Progenitor cell of endocrine pancreas (in vitro differentiated cells): ENCODE measurements at regions not wholly inside any gene's neighbourhood (a gene's known extent, or its start where the extent isn't known, plus 50 kb on each side); places are given as distances from the start of the nearest gene placed in this dataset.

Source experiments
- DNase-seq: peaks from one replicate; pipeline ENCODE4 v3.0.0; 2021; ENCODE audit warnings: low spot score; ENCODE audit not compliant: unreplicated experiment
- H3K27ac Mint-ChIP-seq: 2 replicates; pipeline ENCODE4 v1.8.0; 2021; ENCODE audit warnings: mild to moderate bottlenecking, moderate library complexity, mixed read lengths
- H3K27me3 Mint-ChIP-seq: 2 replicates; pipeline ENCODE4 v1.8.0; 2021; ENCODE audit warnings: mixed read lengths
- H3K36me3 Mint-ChIP-seq: 2 replicates; pipeline ENCODE4 v1.8.0; 2022; ENCODE audit warnings: mixed read lengths; ENCODE audit not compliant: insufficient read depth
- H3K4me1 Mint-ChIP-seq: 2 replicates; pipeline ENCODE4 v1.8.0; 2021; ENCODE audit warnings: low read depth, mixed read lengths
- H3K4me3 Mint-ChIP-seq: 2 replicates; pipeline ENCODE4 v1.8.0; 2021; ENCODE audit warnings: low read depth, mild to moderate bottlenecking, moderate library complexity, mixed read lengths
- H3K9me3 Mint-ChIP-seq: 2 replicates; pipeline ENCODE4 v1.8.0; 2021; ENCODE audit warnings: low read depth, mixed read lengths
- CTCF ChIP-seq: fragments of 200-600 bp; sonication (generic); IDR thresholded peaks from one replicate; pipeline ENCODE4 v1.5.0; 2021; ENCODE audit warnings: antibody characterized with exemption, mild to moderate bottlenecking; ENCODE audit not compliant: unreplicated experiment

- Mint-ChIP-seq H3K27me3 (no peaks in the 10 kb centered on the region), H3K27ac (no peak overlapping the region), H3K4me1 (no peaks in the 10 kb centered on the region), H3K4me3 (no peak overlapping the region), H3K9me3 (peaks cover 8% of the 10 kb centered on the region), H3K36me3 (no peaks in the 10 kb centered on the region)
- DNase-seq, result no peak
- TF ChIP-seq CTCF, result no peak
Measured at GRCh38 chrX:26586570-26586969, 370.6 kb downstream of the MAGEB5 start.

- no peaks in the 10 kb centered on the region for H3K27me3 Mint-ChIP-seq
- H3K4me3 Mint-ChIP-seq, result no peak overlapping the region
- H3K36me3 Mint-ChIP-seq, result no peaks in the 10 kb centered on the region
- peaks cover 13% of the 10 kb centered on the region for H3K9me3 Mint-ChIP-seq
- no peaks in the 10 kb centered on the region for H3K4me1 Mint-ChIP-seq
- no peak overlapping the region for H3K27ac Mint-ChIP-seq
- TF ChIP-seq CTCF, result no peak
- no peak for DNase-seq
Measured at GRCh38 chrX:26581091-26581490, 365.1 kb downstream of the MAGEB5 start.

- no peak for TF ChIP-seq CTCF
- Mint-ChIP-seq H3K36me3 (no peaks in the 10 kb centered on the region), H3K27ac (no peak overlapping the region), H3K9me3 (peaks cover 13% of the 10 kb centered on the region), H3K27me3 (no peaks in the 10 kb centered on the region), H3K4me1 (no peaks in the 10 kb centered on the region), H3K4me3 (no peak overlapping the region)
- no peak for DNase-seq
Measured at GRCh38 chrX:26580021-26580420, 364.1 kb downstream of the MAGEB5 start.

GRCh38 chrX:26574234-26574633, 358.3 kb downstream of the MAGEB5 start:
- Mint-ChIP-seq H3K4me1 (no peaks in the 10 kb centered on the region), H3K27me3 (no peaks in the 10 kb centered on the region), H3K4me3 (no peak overlapping the region), H3K27ac (no peak overlapping the region), H3K36me3 (no peaks in the 10 kb centered on the region), H3K9me3 (peaks cover 5% of the 10 kb centered on the region)
- DNase-seq, result no peak
- no peak for TF ChIP-seq CTCF

- Mint-ChIP-seq H3K4me1 (no peaks in the 10 kb centered on the region), H3K36me3 (no peaks in the 10 kb centered on the region), H3K27me3 (no peaks in the 10 kb centered on the region), H3K9me3 (peaks cover 4% of the 10 kb centered on the region), H3K4me3 (no peak overlapping the region), H3K27ac (no peak overlapping the region)
- DNase-seq, result no peak
- no peak for TF ChIP-seq CTCF
Measured at GRCh38 chrX:26562156-26562555, 346.2 kb downstream of the MAGEB5 start.

- no peaks in the 10 kb centered on the region for H3K4me1 Mint-ChIP-seq
- DNase-seq, result no peak
- no peak overlapping the region for H3K27ac Mint-ChIP-seq
- TF ChIP-seq CTCF, result no peak
- peaks cover 7% of the 10 kb centered on the region for H3K9me3 Mint-ChIP-seq
- H3K36me3 Mint-ChIP-seq, result no peaks in the 10 kb centered on the region
- H3K27me3 Mint-ChIP-seq, result no peaks in the 10 kb centered on the region
- H3K4me3 Mint-ChIP-seq, result no peak overlapping the region
Measured at GRCh38 chrX:26559855-26560254, 343.9 kb downstream of the MAGEB5 start.
